GM10248 (cell line): ENCODE measurements at regions not wholly inside any gene's neighbourhood (a gene's known extent, or its start where the extent isn't known, plus 50 kb on each side); places are given as distances from the start of the nearest gene placed in this dataset.

ENCODE experiments used
- CTCF ChIA-PET: fragments of 300-600 bp; sonication (Branson Sonifier 250); formaldehyde crosslinking; extraction: SDS; loops from one replicate; lab custom pipeline; 2021; ENCODE audit warnings: antibody characterized with exemption; lab: Yijun Ruan, JAX
- POLR2A ChIA-PET: fragments of 350-650 bp; sonication (Branson Sonifier 250); formaldehyde crosslinking; extraction: SDS; loops from one replicate; lab custom pipeline; 2020; ENCODE audit warnings: antibody characterized with exemption; lab: Yijun Ruan, JAX
- DNase-seq: peaks from one replicate; pipeline ENCODE4 v3.0.0; 2012; ENCODE audit errors: extremely low spot score
- CTCF ChIP-seq: IDR thresholded peaks from 2 replicates; pipeline ENCODE4 v1.5.1; 2012; ENCODE audit warnings: mild to moderate bottlenecking, low read depth; ENCODE audit errors: extremely low read depth, missing control alignments, control extremely low read depth

DNA sequence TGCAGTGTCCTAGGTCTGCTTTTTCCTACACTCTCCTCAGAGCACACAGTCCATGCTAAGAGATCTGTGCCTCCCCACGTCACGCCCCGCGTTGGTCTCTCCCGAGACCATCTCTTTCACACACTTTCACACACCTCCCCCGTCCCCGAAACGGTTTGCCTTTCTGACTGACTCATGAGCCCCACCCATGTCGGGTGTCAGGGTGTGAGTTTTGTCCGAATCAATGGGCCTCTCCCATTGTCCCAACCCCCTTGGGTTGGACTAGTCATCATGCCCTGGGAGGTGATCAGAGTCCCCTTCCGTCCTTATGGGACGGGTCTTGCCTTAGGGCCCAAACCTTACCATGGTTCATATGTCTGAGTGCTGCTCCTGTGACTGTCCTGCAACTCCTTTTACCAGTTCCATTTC, 214.0 kb upstream of the HTR2A start:
- ChIA-PET CTCF (no interaction called here), POLR2A (no interaction called here)
- no peak for DNase-seq
- TF ChIP-seq CTCF = no peak

GRCh38 chr13:47110141-47110540, 213.3 kb upstream of the HTR2A start:
- ChIA-PET CTCF (no interaction called here), POLR2A (no interaction called here)
- DNase-seq = no peak
- no peak for TF ChIP-seq CTCF

GRCh38 chr13:47109028-47109427, 212.2 kb upstream of the HTR2A start:
- DNase-seq = no peak
- no peak for TF ChIP-seq CTCF
- ChIA-PET CTCF (interaction anchor here (1.0 to 2.6 kb wide), 4 partner anchors 9 to 147 kb away, joined by 4 to 7 read pairs (median 6); no protein-coding TSS in a partner anchor), POLR2A (no interaction called here)

DNA sequence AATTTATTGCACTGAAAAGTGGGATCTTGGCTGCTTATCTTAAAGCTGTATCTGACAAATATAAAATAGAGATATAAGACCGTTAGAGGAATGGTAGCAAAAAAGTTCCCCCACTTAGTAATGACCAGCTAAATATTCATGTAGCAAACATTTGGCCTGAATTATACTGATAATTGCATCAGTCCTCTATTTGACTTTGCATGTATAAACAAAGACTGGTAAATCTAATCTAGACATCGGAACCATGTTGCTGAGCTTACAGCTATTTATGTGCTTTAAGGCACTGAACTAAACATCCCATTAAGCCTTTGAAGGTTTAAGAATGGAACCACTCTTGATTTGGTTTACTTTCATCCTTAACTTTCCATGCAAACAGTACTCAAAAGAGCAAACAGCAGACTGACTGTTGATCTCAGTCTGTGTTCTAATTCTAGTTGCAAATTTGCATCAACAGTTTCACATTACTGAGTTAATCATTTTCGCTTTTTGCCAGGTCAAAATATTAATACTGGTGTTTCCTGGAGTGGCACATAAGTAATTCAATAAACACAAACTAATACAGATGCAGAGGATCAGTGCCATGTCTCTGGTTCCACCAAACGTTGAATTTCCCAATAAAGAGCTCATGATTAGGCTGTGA, 203.5 kb upstream of the HTR2A start:
- CTCF ChIA-PET = interaction anchor here (2.5 kb wide), 1 partner anchor 8 kb away, joined by 6 read pairs; no protein-coding TSS in a partner anchor
- DNase-seq = no peak
- POLR2A ChIA-PET = interaction anchor here (0.6 kb wide), 1 partner anchor 135 kb away, joined by 4 read pairs; no protein-coding TSS in a partner anchor
- no peak for TF ChIP-seq CTCF

DNA sequence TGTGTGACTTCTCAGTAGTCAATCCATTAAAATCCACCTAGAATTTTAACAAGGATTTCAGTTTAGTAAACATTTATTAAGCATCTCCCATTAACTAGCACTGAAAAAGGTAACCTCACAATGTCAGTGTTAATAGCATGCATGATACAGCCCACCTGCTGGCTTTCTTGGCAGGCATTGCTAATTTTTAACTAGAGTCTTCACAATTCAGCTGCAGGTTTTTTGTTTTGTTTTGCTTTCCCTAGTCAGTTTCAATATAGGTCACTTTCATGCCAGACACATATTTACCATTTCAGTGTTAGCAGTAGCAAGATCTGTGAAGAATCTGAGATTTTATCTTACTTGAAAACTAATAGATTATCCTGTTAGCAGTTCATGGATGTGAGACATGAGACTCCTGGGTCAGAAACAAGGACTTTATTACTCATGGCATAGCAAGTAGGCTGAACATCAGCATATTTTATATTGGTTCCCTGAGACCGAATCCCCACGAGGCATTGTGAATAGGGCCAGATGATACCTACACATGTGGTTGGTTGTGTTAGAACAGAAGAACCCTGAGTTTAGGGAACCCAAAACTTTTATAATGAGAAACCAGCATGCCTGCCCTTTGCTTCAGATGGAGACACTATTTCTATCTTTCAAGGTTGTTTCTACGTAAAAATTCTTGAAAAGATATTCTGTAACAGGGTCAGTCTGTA, 198.0 kb upstream of the HTR2A start:
- no peak for TF ChIP-seq CTCF
- ChIA-PET CTCF (no interaction called here), POLR2A (no interaction called here)
- peak; percentile 37 for DNase-seq

- ChIA-PET POLR2A (no interaction called here), CTCF (interaction anchor here (1.0 kb wide), 1 partner anchor 16 kb away, joined by 3 read pairs; no protein-coding TSS in a partner anchor)
- no peak for TF ChIP-seq CTCF
- DNase-seq = no peak
These were observed 195.3 kb upstream of the HTR2A start for GRCh38 chr13:47092202-47092601.
